ENCODE measurements at regions not wholly inside any gene's neighbourhood (a gene's known extent, or its start where the extent isn't known, plus 50 kb on each side); places are given as distances from the start of the nearest gene placed in this dataset.

GRCh38 chr3:76040946-76041345 is 255.6 kb upstream of the ZNF717 start:
- TF ChIP-seq, protein P1, sequence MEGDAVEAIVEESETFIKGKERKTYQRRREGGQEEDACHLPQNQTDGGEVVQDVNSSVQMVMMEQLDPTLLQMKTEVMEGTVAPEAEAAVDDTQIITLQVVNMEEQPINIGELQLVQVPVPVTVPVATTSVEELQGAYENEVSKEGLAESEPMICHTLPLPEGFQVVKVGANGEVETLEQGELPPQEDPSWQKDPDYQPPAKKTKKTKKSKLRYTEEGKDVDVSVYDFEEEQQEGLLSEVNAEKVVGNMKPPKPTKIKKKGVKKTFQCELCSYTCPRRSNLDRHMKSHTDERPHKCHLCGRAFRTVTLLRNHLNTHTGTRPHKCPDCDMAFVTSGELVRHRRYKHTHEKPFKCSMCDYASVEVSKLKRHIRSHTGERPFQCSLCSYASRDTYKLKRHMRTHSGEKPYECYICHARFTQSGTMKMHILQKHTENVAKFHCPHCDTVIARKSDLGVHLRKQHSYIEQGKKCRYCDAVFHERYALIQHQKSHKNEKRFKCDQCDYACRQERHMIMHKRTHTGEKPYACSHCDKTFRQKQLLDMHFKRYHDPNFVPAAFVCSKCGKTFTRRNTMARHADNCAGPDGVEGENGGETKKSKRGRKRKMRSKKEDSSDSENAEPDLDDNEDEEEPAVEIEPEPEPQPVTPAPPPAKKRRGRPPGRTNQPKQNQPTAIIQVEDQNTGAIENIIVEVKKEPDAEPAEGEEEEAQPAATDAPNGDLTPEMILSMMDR (conservative IDR thresholded peaks at IDR 0.05; ENCODE audit: low read depth, low read length) = no peak
- no peak for TF ChIP-seq EZH2phosphoT487 (IDR thresholded peaks at IDR 0.05; ENCODE audit: borderline replicate concordance, low read length)
